ENCODE measurements at regions not wholly inside any gene's neighbourhood (a gene's known extent, or its start where the extent isn't known, plus 50 kb on each side); places are given as distances from the start of the nearest gene placed in this dataset.

DNA sequence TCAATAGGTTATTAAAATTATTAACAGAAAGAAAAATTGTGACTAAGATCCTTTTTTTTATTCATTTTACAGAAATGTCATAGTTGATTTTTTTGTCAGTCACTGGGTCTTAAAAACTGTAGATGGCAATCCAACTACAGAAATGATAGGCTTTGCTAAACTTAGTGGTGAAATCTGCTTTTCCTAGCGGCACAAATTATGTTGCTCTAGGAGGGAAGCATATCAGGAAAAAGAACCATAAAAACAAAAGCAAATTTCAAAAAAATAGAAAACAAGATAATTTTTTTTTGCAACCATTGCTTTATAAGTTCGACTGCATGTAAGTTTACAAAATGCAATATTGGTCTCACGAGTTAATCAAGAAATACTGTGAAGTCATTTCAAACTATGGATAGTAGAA, 443.5 kb upstream of the IGFBP7 start:
- no peak for DNase-seq

DNA sequence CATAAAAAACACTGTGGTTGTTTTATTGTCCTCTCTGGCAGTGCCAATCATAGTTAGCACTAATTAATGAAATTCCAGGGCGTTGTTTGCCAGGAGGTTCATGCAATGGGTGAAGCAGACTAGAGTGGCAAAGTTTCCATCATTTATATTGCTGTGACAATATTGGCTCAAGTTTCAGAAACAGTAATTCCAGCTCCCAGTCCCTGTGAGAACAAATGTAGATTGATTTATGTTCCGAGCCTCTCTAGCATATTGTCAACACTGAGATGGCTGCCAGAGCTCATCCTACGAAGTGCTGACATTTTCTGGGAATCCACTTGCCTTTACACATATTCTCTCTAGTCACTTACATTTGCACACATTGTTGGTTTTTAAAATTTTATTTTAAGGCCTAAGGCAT, 440.0 kb upstream of the IGFBP7 start:
- no peak for DNase-seq

DNA sequence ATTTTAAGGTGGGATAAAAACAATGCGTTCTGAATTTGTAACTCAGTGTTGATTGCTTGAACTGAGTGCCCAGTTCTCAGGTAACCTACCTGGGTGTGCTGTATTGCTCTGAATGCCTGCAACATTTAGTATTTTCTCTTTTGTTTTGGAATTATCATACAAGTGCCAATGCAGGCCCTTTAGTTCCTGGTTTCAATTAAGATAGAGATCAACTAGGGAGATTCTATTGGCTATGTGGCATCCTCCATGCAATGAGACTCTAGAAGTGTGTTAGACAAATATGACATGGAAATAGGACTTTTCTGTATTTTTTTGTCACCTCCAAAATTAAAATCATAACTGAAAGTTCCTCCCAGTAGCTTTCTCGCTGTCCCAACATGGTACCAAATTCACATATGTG, 438.7 kb upstream of the IGFBP7 start:
- no peak for DNase-seq

DNA sequence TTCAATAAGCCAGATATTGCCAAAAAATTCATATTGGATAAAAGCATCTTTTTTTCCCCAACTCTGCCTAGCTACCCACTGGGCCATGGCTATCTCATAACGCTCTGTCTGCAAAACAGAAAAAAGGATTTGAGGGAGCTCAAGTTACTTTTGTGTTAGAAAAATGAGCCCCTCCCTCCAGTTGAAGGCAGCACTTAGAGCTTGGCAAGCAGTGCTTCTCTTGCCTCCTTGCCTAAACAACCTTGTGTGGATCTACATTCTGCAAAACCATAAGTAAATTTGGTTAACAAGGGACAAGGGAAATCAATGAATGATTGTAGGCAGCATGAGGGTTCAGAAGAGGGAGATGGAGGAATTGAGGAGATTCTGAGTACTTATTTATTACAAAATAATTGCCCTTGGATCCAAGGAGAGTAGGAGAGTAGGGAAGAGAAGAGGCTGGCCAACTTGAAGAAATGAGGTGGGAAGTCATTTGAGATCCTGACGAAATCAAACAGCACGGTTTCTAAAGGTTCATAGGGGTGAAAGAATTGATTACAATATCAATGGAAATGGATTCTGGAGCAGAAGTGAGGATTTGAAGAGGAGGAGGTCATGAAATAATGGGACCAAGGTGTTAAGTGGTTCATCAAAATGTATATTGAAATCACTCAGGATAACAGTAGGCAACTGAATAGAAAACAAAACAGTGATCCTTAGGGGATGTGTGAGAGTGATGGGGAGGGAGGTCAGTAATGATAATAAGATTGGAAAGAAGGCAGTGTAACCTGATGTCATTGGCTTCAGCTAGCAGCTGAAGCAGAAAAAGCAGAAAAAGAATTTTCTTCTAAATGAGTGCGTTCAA, 434.8 kb upstream of the IGFBP7 start:
- DNase-seq, result no peak

DNA sequence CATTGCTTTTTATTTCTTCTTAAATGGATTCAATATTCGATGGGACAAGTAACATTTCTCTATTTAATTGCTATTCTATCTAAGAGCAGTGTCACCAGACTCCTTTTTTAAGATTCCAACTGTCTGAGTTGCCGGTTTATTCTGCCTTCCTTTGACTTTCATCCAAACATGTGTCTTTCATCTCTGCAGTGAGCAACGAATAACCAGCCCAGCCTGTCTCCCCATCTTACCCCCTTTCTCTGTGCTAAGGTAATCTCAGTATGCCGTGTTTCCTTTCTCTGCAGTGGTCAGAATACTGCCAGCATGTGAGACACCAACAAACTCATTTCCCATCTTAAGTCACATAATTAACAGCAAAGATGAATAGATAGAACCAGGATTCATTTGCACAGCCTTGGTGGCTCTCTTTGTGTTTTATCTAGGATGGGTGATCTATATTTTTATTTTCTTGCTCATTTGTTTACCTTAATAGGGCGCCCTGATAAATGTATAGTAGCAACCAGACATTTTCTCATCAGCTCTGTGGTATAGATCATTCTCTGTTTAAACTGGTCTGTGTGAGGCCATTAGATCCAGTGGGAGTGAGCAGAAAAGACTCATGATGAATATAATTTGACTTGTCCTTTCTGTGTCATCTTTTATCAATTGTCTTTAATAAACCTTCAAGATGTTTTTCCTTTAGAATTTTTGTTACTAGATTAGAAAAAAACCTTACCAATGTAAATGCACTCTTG, 394.8 kb upstream of the IGFBP7 start:
- no peak for DNase-seq

DNA sequence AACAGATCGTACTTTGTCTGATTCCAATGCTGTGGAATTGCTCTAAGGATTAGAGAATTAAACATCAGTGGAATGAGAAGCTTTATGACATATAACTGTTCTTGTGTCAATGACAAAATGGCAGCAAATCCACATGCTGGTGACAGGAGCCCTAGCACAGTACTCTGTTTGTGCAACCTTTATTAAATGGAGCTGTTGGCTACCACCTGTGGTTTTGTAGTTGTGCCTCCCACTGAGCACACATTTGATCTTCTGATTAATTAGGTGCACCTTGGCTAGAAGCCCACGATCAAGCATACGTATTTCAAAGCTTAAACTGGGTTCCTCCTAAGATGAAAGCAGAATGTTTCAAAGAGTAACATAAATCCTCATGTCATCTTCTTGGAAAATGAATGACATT, 394.0 kb upstream of the IGFBP7 start:
- no peak for DNase-seq

DNA sequence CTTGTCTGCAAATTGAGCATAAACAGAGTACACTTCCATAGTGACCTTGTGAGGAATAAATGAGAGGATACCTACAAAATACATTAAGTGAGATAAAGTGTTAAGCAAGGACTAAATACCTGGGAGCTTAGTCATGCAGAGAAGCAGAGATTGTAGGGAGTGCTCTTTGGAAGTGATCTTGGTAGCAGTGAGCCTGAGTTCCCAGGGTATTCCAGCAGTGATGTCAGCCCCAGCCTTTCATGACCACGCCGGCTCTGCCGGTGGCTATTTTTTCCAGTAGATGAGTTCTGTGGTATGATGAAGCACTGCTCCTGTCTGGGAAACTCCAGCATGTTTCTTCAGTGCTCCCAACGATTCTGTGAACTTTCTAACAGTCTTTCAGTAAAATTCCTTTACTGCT, 391.5 kb upstream of the IGFBP7 start:
- DNase-seq, result no peak

DNA sequence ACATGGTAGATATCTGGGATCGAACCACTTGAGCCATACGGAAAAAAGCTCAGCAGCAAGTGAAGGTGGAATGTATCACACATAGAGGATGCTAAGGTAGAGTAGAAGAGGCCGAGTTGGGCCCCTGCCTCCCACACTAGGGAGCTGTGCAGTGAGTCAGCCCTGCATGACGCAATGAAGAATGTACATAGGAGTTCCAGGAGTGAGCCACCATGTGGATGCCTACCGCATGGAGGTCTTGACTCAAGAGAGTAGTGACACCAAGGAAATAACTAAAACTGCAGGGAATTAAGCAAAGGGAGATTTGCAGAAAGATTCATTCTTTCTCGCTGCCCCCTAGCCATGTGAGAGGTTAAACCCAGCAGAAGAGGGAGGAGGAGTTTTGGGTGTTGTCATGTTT, 389.6 kb upstream of the IGFBP7 start:
- DNase-seq, result no peak

DNA sequence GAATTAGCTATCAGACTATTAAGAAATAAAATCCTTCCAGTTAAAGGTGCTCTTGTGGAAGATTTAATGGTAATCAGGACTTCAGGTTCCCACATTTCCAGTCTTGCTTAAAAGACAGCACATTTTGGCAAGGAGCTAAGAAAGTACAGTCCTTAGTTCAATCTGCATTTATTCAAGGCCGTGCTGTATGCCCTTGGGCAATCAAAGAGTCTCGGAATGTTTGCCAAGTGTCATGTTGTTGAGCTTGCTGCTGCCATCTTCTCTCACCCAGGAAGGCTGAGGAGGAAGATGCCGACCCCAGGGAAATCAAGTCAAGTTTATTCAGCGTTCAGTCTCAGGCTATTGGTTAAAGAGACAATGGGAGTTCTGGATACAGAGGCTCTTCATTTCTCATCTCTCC, 388.1 kb upstream of the IGFBP7 start:
- no peak for DNase-seq

DNA sequence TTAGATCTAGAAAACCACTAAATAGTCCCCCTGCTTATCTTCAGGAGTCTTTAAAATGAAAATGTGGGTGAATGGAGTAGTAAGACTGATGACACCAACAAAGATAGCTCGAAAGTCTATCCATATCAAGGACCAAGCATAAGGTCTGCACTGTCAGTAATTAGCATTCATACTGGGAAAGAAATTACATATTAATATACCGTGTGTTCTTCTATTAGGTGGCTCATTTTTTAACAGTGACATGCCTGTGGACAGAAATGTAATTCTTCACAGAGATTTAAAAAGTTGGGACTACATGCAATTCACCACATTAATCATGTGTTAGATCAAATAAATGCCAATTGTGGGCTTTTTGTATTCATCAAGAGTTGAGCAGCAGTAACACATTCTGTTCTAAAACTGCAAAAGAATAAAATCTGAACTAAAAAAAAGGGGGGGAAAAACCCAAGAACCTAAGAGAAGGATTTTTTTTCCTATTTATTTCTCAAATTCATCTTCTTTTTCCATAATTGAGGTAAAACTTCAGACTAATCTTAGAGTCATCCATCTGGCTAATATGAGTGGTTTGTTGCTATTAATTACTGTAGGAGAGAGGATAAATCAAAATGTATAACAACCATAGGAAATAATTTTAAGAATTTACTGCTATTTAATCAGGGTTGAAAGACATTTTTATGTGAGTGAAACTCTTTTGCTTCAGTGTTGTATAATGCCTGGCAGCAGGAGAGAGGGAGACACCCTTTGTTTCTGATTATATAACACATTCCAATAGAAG, 386.7 kb upstream of the IGFBP7 start:
- DNase-seq, result no peak

DNA sequence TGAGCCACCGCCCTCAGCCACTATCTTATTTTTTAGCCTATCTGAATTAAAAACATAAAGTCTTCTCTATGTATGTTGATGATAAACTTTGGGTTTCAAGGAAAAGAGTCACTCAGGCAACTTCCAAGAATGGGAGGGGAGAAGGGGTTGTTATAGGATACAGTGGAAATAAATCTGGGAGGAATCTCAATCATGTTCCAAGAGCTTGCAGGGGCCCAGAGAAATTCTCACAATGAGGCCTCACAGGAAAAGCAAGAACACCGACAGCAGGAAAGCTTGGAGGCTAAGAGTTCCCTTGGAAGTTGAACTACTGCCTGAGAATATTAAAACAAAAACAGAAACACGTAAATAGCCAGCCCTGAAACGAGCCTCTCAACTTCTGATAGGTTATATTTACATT, 384.6 kb upstream of the IGFBP7 start:
- no peak for DNase-seq

DNA sequence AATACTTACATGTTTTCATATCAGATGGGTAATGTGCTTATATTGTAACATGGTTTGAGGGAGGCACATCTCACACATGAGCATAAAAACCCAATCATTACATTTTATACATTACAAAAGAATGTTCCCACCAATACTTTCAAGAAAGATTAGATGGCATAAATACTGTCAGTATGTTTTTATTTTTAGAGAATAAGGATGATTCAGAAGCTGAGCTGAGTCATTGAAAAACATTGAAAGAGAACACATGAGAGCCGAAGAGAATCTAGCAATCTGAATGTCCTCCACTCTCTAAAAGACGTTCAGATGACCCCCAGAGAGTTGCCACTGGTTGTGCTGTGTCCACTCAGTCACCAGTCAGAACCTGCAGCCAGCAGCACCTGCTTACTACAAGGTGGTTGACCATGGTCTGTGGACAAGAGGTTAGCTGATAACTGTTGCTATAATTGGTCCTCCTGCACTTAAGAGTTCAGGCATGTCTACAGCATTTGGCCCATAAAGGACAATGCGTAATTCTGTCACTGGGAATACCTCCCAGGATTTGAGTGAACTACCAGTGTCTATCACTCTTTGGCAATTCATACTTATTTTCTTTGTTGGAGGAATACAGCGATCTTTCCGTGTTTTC, 382.2 kb upstream of the IGFBP7 start:
- no peak for DNase-seq

DNA sequence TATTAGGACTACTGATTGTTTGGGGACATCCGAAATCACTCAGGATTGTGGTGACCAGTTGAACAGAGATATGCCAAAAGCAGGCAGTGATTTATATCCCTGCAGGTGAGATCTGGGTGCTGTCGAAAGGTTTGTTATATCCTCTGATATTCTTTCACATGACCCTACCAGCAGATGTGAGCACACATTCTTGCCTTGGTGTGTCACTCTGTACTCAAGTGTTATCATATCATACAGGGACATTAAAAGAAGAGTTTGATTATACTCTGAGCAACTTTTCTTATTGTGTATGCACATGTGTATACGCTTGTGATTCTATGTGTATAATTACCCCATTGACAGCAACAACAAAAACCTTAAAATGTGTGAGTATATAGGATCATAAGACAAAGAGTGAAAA, 381.2 kb upstream of the IGFBP7 start:
- no peak for DNase-seq

DNA sequence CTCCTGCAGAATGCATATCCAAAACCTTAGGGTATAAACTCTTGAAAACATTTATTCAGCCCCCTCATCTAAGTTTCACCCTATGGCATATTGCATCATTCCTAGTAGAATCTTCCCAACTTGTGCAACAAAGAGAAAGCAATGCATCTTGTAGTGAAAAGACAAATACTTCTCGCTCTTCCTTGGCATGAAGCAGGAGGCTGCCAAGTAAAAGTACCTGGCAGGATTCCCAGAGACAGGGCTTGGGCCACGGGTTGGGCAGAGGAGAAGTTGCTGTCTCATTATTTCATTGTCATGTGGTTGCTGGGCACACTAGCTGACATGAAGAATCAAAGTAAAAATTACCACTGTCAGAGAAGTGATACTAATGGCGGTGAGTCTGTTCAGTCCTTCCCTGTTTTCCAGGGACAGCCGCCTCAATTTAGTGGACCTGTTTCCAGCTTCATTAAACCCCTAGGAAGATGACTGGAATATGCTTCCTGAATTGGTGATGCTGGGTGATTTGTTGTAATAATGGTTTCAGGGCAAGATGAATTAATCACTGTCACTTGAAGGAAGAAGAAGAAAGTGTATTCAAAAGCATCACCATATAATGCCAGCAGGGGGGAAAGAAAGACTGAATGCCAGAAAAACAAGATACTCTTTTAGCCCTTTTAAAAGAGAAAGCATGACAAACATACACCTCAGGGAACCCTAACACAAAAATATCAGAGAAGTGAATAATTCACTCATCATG, 380.5 kb upstream of the IGFBP7 start:
- no peak for DNase-seq

DNA sequence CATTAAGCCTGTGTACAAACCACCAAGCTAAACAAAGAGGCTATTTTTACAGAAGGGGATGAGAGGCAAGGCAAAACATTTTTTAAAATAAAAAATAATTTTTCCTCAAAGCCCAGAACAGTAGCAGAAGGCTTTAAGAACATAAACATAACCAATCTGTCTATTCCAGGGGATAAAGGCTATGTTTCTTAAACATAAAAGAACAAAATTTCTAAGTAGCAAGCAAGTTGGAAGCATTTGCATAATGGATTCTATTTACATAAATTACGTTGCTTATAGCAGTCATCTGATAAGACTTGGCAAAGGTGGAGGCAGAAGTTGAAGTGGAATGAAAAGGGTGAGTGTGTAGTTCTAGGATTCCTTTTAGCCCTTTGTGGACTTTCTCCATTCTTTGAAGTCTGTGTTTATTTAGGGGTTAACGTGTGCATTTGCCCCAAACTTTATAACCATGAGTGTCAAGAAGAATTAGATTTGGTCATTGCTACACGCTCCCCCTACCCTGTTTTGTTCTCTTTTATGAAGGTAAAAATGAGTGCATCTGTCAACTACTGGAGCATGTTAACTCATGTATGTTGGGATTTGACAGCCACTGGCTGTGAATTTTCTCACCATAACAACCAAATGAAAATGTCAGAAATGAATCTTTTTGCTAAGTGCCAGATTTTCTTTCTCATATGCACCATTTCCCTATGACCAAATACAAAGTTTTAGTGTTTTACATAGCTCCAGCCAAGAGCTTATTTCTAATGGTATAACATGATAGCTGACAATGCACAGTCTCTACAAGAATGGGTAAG, 378.4 kb upstream of the IGFBP7 start:
- no peak for DNase-seq

DNA sequence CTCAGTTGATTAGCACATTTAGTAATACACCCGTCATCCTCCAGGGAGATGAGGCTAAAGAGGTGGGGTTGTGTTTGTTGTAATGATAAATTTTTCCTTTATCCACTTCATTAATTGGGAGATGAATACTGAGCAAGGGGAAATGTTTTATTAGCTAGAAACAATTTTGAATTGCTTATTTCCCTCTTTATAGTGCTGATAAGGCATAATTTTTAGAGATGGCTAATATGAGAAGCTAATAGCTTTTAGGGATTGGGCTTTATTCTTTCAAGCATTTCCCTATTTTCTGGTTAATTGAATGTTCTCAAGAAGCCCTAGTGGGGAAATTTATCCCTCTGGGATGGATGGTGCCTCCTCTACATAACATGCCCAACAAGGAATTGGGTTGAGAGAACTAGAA, 365.2 kb upstream of the IGFBP7 start:
- no peak for DNase-seq

DNA sequence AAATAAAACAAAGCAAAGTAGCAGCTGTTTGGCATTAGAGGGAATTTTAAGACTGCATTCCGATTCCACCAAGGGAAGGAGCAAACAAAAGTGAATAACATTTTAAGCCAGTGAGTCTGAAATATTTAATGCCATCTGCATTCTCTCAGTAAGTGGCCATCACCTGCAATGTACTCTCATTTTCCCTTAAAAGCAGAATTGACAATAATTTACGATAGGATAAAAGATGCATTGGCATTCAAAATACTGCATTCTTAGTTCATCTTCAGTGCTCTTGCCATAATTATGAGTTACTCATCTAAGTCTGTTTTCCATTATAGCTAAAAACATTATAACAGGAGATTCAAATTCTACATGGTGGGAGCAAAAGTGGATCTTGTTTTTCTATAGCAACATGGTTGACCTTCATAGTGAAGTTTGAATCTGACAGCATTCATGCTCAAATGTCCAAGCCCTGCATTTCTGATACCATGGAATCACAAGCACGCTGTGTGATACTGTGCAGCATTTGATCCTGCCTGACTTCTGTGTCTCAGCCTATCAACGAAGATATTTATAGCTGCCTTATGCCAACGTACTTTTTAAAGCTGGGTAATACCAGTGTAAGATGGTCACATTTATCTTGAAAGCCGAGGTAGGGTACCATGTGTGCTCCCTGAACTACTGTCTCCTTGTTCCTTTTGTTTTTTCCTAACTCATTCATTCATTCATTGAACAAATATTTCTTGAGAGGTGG, 355.3 kb upstream of the IGFBP7 start:
- no peak for DNase-seq

DNA sequence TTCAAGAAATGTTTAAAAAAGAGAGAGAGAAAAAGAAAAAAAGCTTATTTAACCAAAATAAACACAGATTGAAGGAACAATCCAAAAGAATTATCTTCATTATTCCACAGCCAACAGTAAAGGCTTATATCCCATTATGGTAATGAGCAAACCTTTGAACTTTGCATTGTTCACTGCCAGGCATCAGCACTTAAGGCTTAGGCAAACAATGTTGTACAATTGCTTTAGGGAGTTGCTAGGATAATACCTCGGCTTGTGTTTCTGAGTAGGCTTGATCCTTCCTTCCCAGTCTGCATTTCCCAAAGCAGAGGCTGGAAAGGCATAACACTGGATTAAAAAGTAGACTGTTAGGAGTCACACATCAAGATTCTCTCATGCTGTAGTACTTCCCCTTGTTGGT, 352.7 kb upstream of the IGFBP7 start:
- no peak for DNase-seq

DNA sequence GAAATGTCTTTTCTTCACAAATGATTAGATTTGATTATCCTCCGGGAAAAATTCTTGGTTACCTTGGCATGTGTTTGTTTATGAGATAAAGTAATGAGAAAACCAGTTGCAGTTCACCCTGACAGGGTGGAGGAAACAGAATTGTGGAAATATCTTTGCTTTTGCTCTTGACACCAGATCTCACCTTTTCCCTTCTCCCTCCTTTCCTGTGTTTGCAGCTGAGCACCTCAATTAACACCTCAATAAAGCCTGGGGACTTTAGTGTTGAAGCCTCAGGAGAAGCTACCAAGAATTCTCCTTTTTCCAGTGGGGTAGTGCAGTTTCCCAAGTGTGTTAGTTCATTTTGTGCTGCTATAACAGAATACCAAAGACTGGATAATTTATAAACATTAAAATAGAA, 350.8 kb upstream of the IGFBP7 start:
- DNase-seq, result no peak

DNA sequence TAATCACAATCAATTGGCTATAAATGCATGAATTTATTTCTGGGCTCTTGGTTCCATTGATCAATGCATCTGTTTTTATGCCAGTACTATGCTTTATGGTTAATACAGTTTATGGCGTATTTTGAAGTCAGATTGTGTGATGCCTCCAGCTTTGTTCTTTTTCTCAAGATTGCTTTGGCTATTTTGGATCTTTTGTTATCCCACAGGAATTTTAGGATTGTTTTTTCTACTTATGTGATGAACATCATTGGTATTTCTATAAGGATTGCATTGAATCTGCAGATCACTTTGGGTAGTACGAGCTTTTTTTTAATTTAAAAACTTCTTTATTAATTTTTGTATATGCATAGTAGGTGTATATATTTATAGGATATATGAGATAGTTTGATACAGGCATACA, 338.7 kb upstream of the IGFBP7 start:
- no peak for DNase-seq

DNA sequence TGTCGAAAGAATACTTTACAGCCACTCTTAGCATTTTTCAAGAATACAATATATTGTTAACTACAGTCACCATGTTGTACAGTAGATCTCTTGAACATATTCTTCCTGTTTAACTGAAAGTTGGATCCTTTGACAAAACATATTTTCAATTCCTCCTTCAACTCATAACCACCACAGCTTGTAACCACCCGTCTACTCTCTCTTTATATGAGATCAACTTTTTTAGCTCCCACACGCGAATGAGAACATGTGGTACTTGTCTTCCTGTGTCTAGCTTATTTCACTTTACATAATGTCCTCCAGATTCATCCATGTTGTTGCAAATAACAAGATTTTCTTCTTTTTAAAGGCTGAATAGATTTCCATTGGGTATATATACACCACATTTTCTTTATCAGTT, 338.3 kb upstream of the IGFBP7 start:
- DNase-seq, result no peak

All from HCEC 1CT (cell line).